G401 (cell line): ENCODE measurements at regions not wholly inside any gene's neighbourhood (a gene's known extent, or its start where the extent isn't known, plus 50 kb on each side); places are given as distances from the start of the nearest gene placed in this dataset.
A peak's percentile ranks its signal among the peaks of the same experiment; 100 is the strongest.

ENCODE experiments used
- DNase-seq: peaks from one replicate; pipeline ENCODE4 v3.0.0-alpha.2; 2015; ENCODE audit warnings: low spot score
- in situ Hi-C: cut with HindIII; loops from 2 replicates; pipeline ENCODE4 v1.10.0; 2016; ENCODE audit warnings: low sequenced_read_pairs, mixed read lengths

DNA sequence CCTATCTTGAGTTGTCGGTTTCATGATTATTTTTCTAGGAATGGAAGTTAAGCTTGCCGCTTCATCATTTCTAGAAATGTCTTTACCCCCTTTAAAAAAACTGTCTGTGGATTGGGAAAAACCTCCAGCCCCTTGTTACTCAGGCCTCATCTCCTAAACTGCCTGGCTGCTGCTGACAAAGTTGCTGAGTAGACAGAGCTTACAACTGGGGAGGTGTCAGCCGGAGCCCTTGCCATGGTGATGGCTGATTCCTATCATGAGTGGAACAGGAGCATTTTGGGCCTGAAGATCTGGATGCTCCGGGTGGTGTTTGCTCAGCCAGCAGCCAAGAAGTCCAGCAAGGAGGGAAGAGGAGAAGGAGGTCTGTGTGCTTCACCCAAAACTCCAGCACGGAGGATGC, 243.3 kb downstream of the ENGASE start:
- DNase-seq: no peak
- in situ Hi-C loops: no loop called here

DNA sequence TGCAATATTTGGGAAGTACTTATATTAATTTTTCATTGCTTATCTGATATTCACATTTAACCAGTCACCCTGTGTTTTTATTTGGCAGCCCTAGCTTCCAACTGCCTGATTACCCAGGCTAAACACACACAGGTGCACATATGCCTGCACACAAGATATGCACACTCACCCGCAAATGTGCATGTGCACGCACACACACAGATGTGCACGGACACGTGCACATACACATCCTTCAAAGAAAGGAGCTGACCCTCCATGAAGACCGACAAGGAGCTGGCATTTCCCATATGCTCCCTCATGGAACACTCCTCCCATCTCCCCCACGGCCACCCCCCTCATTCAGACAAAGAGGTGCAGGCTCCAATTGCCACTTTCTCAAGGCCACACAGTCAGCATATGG, 242.2 kb downstream of the ENGASE start:
- in situ Hi-C loops: no loop called here
- no peak for DNase-seq

DNA sequence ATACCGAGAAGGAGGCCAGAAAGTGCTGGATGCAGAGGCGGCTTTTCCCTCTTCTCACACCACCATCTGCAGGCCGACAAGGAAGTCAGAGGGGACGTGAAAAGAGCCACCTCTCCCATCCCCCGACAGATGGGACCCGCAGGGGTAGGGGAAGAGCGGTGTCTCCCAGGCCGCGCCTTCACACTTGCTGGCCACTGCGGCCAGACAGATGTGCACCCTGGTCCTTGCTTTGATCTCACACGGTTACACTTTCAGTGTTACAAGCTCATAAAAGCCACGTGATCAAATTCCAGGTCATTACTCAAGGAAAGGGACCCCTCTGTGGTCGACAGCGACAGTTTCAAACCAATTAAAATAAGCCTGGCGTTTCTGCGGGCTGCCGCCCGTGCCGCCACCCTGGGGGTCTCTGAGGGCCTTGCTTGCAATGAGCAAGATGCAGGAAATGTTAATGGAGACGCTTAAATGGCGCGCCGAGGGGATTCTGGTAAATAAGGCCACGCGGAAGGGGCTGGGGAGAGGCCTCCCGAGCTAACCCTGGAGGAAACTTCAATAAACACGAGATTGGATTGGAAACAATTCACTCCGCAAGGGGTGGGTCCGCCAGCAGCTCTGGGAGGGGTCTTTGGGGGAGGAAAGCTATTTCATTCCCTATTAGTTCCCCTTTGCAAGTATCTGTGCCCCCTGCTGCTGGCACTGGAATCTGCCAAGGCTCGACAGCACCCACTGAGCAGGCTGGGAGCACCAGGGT, 240.9 kb downstream of the ENGASE start:
- in situ Hi-C loops: no loop called here
- no peak for DNase-seq

DNA sequence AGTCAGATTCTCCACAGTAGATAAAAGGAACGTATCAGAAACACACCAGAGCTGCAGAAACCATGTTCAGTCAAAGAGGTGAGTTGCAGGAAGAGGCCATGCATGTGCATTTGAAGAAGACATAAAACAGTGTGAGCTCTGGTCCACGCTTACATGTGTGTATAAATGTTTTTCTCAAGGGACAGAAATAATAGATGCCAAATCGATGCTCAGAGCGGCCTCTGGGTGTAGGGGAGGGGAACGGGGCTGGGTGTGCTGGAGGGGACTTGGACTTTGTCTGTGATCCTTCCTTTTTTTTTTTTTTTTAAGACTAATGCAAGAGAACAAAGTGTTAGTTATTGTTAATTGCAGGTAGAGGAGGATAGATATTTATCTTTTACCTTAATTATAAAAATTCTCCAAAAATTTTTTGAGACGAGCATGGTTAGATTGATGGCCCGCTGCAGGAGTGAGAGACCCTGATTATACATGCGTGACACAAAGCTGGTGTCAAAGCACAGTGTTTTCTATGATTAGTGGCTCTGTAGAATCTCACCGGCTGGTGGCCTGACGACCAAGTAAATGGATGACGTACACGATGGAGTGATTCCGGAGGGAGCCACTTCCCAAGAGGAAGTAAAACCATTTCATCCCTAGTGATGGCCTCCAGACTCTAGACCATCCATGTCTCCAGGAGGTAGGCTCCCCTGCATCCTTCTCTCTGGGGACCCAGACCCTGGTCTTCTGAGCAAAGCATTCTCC, 240.2 kb downstream of the ENGASE start:
- in situ Hi-C loops: no loop called here
- no peak for DNase-seq

DNA sequence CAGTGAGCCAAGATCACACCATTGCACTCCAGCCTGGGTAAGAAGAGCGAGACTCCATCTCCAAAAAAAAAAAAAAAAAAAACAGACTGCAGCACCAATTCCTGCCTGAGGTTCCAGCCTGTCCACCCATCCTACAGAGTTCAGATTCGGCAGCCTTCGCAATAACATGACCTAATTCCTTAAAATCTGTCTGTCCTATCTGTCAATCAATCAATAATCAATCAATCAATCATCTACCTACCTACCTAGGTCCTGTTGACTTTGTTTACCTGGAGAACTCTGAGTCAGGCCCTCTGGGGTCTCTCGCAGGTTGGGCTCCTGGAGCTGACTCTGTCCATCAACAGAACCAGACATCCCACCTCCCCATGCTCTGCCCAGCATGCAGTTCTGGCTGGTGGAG, 236.7 kb downstream of the ENGASE start:
- in situ Hi-C loops: no loop called here
- no peak for DNase-seq

DNA sequence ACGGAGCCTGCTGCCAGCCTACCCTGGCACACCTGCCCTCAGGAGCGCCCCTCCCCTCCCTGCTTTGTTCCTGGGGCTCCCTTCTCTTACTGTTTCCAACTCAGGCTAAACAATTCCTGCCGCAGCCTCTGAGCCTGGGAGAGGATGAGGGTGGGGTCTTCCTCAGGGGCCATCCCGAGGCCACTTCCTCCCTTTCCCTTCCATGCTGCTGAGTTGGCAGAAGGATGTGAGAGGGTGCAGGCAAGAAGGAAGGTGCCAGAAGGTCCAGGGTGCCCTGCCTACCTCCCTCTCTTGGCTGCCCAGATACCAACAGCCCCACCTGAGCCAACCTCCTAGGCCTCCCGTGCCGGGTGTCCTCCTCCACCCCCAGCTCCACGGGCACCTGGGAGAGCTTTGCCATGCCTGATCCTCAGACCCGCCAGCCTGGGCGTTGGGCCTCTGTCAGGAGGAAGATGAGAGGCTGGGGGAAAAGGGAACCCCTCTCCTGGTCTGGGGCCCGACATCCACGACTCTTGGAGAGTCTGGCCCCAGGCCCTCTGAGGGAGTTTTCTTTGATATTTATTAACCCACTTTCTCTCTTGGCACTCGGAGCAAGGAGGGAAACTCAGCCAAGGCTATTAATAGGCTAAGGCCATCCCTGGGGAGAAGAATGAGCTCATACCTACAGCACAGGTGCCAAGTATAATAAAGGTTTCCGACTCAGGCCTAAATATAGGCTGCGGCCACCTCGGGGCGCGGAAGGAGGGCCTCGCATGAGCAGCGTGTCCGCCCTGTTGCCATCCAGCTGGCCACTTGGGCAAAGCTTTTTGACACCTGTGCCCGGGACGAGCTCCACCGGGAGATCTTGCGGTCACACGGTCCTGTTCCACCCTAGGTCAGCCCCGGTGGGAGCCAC, 232.0 kb downstream of the ENGASE start:
- in situ Hi-C loops: no loop called here
- peak; percentile 84 for DNase-seq

DNA sequence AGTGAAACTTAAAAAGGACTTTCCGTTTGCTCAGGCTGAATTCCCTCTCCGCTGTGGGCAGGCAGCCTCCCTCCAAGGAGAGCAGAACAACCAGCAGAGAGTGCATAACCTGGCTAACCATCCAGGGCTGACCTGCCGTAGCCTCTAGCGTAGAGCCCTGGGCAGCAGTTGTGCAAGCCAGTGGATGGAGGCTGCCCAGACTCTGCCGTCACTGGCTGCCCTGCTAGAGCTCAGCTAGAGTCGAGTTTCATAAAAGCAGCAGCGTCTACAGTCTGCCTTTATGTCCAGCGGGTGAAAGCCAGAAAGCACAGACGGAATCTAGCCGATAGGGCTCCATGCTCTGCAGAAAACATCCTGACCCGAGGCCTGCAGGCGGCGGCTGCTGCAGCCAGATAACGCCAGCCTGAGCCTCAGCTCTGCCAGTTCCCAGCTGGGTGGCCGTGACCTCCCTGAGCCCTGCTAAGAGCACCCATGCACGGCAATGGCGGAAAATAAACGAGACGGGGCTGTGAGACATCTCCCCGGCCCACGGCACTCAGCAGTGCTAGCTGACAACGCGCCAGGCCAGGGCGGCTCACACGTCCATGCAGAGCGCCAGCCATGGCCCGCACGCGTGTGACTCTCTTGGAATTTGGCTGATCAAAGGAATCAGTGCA, 231.3 kb downstream of the ENGASE start:
- DNase-seq: peak; percentile 75
- in situ Hi-C loops: no loop called here

DNA sequence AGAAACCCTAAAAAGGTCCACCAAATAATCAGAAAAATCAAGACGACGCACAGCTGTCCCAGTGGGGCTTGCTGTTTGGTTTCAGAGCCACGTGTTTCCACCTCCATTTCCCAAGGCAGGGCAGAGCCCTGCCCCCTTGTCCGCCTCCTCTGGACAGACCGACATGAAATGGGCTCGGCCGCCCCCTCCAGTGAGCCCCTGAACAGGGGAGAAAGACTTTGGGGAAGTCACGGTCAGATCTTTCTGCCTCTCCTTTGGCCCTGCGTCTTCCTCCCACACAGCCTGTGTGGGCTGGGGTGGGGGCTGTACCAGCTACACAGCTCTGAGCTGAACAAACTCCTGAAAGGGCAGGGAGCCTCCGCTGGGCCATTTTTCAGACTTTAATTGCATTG, 230.7 kb downstream of the ENGASE start:
- DNase-seq: no peak
- in situ Hi-C loops: no loop called here

DNA sequence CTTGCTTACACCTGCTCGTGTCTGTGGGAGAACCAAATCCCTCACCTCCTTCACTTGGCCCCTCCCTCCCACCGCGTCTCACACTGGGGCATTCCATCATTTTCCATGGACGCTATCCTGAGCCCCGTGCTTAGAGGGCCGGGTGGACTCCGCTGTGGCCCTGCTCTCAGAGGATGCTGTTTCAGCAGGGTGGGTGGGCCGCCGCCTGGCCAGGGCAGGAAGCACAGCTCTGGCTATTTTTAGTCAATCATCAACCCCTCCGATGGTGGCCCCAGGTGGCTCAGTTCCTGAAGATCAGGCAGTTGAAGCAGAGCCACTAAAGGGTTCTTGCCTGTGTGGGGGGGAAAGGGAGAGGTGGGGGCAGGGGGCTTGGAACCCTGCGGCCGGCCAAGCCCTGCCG, 230.3 kb downstream of the ENGASE start:
- DNase-seq: no peak
- in situ Hi-C loops: loop anchor here (5.0 kb wide), 1 partner anchor 47 kb away; no protein-coding TSS in a partner anchor

DNA sequence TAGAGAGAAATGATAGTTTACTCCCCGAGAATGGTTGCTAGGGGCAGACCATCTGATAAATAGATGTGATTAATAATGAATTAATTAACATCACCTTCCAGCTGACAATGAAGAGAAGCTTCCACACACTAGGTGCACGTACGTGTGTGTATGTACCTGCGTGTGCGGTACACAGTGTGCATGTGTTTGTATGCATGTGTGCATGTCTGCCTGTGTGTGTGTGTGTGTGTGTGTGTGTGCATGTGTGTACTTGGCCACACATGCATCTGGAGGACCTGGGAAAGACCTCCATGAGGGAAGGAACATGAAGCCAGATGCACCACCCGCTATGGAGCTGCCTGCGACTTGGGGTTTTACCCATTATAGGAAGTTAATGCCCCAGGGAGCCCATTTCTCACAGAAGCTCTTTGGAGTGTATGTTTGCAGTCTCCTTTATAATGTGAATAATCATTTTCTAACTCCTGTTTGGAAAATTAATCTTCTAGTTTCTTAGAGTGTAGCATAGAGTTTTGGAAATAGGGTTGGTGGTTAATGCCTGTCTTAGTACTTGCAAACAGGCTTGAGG, 229.1 kb downstream of the ENGASE start:
- DNase-seq: no peak
- in situ Hi-C loops: loop anchor here (5.0 kb wide), 1 partner anchor 49 kb away; no protein-coding TSS in a partner anchor

DNA sequence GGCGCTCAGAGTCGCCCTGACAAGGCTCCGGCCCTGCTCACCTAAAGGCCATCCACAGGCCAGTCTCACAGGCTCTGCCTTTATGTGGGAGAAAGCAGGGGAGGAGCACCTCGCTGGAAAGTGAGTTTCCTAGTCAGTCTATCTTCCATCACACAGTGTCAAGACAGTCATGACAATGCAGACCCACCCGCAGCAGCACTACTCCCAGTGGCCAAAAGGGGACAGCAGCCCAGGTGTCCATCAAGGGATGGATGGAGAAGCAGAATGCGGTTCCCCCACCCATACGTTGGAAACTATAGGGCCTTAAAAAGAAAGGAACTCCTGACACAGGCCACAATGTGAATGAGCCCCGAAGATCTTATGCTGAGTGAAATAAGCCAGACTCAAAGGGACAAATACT, 226.8 kb downstream of the ENGASE start:
- DNase-seq: no peak
- in situ Hi-C loops: loop anchor here (5.0 kb wide), 1 partner anchor 51 kb away; no protein-coding TSS in a partner anchor

DNA sequence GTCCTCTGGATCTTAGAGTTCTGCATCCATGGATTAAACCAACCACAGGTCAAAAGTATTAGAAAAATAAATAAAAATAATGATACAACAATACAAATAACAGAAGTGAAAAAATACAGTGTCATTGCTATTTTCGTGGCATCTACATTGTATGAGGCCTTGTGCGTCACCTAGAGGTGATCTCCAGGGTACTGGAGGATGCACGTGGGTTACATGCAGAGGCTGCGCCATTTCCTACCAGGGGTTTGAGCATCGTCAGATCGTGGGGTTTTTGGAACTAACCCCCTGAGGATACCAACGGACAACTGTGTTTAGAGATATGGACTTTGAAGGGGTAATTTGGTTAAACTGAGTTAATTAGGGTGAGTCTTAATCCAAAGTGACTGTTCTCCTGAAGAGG, 224.7 kb downstream of the ENGASE start:
- in situ Hi-C loops: no loop called here
- no peak for DNase-seq

DNA sequence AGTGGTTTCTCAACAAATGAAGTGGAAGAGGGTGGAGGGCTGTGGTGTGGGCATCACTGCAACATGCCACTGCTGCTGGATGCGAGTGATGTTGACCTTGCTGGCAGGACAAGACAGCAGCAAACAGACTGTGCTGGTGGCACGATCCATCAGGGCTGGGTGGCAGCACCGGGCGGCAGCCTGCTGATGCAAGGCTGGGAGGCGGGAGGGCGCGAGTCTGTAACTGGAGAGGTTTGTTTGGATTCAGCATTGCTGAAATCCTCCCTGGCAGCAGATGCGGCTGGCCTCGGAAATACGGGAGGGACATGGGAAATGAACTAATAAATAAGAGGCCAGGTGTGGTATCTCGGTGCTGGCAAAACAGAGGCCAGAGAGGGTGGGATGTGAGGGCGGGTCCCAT, 224.2 kb downstream of the ENGASE start:
- in situ Hi-C loops: no loop called here
- no peak for DNase-seq

DNA sequence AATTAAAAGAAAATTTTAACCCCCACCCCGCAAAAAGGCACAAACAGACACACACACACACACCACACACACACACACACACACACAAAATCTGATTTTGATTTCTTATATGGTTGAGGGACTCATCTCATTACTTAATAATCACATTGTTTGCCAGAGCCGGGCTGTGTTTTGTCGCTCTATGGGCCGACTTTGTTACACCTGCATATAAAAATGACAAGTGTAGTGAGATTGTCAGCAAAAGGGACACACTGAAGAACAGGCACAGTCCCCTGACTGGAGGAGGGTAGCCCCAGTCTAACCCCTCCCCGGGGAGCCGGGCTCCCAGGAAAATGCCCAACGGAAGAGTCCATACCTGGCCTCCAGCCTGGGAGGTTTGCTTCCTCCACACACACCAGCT, 221.6 kb downstream of the ENGASE start:
- DNase-seq: no peak
- in situ Hi-C loops: no loop called here

DNA sequence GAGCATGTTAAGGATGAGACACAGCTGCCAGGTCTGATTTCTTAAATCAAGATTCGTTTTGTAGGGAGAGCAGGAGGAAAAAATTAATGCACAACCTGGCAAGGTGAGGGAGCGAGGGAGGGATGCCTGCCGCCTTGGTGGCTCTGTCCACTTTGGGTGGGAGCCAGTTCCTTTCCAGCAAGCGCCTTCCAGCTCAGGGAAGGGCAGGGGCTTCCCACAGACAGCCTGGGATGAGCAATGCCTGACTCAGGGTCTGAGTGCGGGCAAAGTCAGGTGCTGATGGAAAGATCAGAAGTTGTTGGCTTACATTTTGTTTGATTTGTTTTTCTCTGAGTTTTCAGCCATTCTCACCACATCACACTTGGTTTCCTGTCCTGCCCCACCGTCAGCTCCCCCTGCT, 220.7 kb downstream of the ENGASE start:
- in situ Hi-C loops: no loop called here
- DNase-seq: peak; percentile 74

DNA sequence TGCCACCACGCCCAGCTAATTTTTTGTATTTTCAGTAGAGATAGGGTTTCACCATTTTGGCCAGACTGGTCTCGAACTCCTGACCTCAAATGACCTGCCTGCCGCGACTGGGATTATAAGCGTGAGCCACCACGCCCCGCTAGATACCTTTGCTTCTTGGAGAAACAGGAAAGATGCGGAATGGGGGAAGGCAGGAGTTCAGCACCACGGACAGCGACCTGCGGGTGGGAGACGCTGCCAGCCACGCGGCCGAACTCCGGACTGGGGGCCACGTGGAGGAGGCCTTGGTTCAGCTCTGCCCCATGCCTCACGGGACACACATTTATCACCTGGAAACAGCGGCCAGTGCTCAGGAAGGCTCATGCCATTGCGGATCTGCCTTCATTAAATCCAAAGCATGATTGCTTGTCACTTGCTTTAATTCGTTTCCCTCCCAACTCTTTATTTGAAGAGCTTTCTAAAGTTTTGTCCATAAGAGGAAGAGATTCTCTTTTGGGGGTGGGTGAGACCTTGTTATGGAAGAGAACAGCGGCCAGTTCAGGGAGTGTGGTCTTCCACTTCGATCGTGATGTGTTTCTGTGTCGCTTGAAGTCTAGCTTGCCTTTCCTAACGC, 219.9 kb downstream of the ENGASE start:
- in situ Hi-C loops: no loop called here
- DNase-seq: no peak

DNA sequence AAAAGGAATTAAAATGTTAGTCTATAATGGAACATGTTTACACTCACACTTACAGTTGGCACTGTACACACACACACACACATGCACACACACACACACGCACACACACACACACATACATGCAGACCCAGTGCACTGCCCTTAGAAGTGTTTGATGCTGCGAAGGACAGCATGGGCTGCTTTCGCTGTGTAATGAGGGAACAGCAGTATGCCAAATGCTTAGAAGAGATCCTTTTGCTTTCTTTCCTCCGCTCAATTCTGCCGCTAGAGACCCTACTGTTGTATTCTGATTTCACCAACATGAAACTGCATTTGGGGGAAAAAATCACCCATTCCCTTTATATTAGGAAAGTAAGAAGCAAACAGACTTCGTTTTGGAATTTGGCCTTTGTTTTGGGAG, 217.9 kb downstream of the ENGASE start:
- in situ Hi-C loops: no loop called here

DNA sequence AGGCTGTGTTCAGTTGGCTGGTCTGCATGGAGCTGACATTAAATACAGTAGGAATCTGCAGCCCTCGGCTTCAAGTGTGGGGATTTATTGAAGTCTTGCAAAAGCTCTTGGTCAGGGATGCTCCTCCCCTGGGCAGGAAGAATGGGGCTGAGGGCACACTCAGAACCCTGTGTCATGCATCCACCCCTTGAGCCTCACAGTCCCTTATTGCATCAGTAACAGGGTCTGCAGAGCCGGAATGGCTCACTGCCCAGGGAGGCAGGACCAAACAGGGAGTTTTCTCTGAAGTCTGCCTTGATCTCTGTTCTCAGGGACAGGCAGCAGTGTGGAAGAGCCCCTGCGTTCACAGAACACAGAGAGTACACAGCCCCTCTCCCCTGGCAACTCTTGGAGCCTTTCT, 216.8 kb downstream of the ENGASE start:
- in situ Hi-C loops: no loop called here
- no peak for DNase-seq

More for the DNA sequence above, 217.9 kb downstream of the ENGASE start:
- DNase-seq: no peak

DNA sequence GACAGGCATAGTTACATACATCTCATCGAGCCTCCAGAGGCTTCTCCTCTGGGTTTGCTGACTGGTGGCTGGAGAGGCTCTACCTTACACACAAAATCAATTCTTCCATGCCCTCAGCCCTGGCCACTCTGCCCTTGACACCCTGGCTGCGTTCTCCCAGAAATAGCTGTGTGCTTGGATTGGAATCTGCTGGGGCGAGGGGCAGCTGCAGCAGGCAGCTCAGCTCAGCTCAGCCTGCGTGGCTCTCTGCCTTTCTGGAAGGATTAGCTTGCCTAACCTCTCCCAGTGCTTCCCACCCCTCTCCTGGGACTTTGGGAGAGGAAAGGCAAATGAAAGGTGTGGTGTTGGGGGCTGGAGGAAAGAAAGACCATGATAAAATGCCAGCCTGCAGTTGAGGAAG, 216.1 kb downstream of the ENGASE start:
- no peak for DNase-seq
- in situ Hi-C loops: no loop called here
